ENCODE measurements at regions not wholly inside any gene's neighbourhood (a gene's known extent, or its start where the extent isn't known, plus 50 kb on each side); places are given as distances from the start of the nearest gene placed in this dataset.

DNA sequence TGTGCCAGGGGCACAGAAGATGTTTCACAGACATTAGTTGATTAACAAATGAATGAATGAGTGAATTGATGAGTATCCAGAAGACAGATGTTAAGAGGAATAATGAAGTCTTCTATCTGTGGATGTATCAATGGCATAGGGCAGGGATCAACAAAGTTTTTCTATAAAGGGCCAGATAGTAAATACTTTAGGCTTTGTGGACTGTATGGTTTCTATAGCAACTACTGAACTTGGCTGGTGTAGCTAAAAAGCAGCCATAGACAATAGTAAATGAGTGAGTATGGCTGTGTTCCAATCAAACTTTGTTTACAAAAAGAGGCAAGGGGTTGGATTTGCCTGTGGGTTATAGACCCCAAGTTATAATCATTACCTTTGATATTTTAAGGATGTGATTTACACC, 144.0 kb downstream of the PRL start:
- TF ChIP-seq YY1 (IDR thresholded peaks at IDR 0.05) (no peak), GABPA (IDR thresholded peaks at IDR 0.05 in 1 of 2, conservative IDR thresholded peaks at IDR 0.05 in 1 of 2) (no peak), TAF1 (conservative IDR thresholded peaks at IDR 0.05) (no peak), EGR1 (IDR thresholded peaks at IDR 0.05; ENCODE audit: low read depth in 2 of 2) (no peak), JUND (IDR thresholded peaks at IDR 0.05) (no peak)
- TF ChIP-seq, protein P1, sequence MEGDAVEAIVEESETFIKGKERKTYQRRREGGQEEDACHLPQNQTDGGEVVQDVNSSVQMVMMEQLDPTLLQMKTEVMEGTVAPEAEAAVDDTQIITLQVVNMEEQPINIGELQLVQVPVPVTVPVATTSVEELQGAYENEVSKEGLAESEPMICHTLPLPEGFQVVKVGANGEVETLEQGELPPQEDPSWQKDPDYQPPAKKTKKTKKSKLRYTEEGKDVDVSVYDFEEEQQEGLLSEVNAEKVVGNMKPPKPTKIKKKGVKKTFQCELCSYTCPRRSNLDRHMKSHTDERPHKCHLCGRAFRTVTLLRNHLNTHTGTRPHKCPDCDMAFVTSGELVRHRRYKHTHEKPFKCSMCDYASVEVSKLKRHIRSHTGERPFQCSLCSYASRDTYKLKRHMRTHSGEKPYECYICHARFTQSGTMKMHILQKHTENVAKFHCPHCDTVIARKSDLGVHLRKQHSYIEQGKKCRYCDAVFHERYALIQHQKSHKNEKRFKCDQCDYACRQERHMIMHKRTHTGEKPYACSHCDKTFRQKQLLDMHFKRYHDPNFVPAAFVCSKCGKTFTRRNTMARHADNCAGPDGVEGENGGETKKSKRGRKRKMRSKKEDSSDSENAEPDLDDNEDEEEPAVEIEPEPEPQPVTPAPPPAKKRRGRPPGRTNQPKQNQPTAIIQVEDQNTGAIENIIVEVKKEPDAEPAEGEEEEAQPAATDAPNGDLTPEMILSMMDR (IDR thresholded peaks at IDR 0.05; ENCODE audit: low read depth, low read length, missing input control): no peak
- TF ChIP-seq, protein P2, sequence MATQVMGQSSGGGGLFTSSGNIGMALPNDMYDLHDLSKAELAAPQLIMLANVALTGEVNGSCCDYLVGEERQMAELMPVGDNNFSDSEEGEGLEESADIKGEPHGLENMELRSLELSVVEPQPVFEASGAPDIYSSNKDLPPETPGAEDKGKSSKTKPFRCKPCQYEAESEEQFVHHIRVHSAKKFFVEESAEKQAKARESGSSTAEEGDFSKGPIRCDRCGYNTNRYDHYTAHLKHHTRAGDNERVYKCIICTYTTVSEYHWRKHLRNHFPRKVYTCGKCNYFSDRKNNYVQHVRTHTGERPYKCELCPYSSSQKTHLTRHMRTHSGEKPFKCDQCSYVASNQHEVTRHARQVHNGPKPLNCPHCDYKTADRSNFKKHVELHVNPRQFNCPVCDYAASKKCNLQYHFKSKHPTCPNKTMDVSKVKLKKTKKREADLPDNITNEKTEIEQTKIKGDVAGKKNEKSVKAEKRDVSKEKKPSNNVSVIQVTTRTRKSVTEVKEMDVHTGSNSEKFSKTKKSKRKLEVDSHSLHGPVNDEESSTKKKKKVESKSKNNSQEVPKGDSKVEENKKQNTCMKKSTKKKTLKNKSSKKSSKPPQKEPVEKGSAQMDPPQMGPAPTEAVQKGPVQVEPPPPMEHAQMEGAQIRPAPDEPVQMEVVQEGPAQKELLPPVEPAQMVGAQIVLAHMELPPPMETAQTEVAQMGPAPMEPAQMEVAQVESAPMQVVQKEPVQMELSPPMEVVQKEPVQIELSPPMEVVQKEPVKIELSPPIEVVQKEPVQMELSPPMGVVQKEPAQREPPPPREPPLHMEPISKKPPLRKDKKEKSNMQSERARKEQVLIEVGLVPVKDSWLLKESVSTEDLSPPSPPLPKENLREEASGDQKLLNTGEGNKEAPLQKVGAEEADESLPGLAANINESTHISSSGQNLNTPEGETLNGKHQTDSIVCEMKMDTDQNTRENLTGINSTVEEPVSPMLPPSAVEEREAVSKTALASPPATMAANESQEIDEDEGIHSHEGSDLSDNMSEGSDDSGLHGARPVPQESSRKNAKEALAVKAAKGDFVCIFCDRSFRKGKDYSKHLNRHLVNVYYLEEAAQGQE (IDR thresholded peaks at IDR 0.05): no peak
- TF ChIP-seq, protein P3, sequence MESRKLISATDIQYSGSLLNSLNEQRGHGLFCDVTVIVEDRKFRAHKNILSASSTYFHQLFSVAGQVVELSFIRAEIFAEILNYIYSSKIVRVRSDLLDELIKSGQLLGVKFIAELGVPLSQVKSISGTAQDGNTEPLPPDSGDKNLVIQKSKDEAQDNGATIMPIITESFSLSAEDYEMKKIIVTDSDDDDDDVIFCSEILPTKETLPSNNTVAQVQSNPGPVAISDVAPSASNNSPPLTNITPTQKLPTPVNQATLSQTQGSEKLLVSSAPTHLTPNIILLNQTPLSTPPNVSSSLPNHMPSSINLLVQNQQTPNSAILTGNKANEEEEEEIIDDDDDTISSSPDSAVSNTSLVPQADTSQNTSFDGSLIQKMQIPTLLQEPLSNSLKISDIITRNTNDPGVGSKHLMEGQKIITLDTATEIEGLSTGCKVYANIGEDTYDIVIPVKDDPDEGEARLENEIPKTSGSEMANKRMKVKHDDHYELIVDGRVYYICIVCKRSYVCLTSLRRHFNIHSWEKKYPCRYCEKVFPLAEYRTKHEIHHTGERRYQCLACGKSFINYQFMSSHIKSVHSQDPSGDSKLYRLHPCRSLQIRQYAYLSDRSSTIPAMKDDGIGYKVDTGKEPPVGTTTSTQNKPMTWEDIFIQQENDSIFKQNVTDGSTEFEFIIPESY (IDR thresholded peaks at IDR 0.05): no peak
- TF ChIP-seq, protein P4, sequence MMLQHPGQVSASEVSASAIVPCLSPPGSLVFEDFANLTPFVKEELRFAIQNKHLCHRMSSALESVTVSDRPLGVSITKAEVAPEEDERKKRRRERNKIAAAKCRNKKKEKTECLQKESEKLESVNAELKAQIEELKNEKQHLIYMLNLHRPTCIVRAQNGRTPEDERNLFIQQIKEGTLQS (IDR thresholded peaks at IDR 0.05): no peak
